HG02840 (cell line): ENCODE measurements at regions not wholly inside any gene's neighbourhood (a gene's known extent, or its start where the extent isn't known, plus 50 kb on each side); places are given as distances from the start of the nearest gene placed in this dataset.

Experiments
- ATAC-seq: cut with Tn5 transposase; IDR thresholded peaks from one replicate; pipeline ENCODE4 v1.9.1; 2021; ENCODE audit warnings: mild to moderate bottlenecking, moderate library complexity, moderate number of reproducible peaks; ENCODE audit not compliant: unreplicated experiment, low FRiP score

DNA sequence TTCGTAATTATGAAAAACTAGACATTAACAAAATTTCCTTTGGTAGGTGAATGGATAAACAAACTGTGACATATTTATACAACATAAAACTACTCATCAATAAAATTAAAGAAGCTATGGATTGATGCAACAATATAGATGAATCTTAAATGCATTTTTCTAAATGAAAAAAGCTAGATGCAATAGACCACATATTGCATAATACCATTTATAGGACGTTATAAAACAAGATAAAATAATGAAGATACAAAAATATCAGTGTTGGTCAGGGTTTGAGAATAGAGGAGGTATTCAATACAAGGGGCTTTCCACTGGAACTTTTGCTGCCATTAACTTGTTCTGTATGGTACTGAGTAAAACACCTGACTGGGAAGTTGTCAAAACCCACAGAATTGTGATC, 314.4 kb downstream of the GRB14 start:
- ATAC-seq = no peak

GRCh38 chr2:164302786-164303185, 318.5 kb downstream of the GRB14 start:
- no peak for ATAC-seq

- ATAC-seq = no peak
Measured at GRCh38 chr2:164288235-164288634, 333.0 kb downstream of the GRB14 start.

- ATAC-seq = no peak
Measured at GRCh38 chr2:164287056-164287455, 334.2 kb downstream of the GRB14 start.

GRCh38 chr2:164285576-164285975, 335.7 kb downstream of the GRB14 start:
- ATAC-seq = no peak

GRCh38 chr2:164281896-164282295, 339.4 kb downstream of the GRB14 start:
- ATAC-seq = no peak

DNA sequence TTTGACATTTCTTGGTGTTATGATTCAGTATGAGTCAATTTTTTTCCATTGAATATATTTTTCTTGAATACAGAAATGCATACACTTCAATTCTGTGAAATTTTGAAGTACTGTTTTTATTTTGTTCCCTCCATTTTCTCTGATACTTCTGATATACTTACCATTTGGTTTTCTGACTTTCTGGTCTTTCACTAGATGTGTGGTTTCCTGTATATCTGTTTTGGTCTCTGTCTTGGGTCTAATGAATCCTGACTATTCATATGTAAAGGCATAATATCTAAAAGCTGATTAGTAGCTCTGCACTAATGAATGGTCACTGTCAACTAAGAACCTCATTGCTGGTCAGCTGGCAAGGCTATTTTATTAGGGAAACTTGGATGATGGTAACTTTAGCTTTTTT, 345.6 kb downstream of the GRB14 start:
- ATAC-seq = no peak

DNA sequence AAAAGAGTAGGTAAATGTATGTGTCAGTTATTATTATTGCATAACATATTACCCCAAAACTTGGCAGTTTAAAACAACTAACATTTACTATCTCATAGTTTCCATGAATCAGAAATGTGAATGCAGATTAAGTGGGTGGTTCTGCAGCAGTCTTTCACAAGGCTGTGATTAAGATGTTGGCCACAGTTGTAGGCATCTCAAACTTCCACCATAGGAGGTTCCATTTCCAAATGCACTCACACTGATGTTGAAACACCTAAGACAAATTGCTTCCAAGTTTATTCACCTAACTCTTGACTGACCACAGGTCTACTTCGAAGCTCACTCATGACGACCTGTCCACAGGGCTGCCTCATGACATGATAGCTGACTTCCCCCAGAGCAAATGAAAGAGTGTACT, 360.8 kb downstream of the GRB14 start:
- ATAC-seq = no peak

- no peak for ATAC-seq
Measured at GRCh38 chr2:164257742-164258141, 363.5 kb downstream of the GRB14 start.

DNA sequence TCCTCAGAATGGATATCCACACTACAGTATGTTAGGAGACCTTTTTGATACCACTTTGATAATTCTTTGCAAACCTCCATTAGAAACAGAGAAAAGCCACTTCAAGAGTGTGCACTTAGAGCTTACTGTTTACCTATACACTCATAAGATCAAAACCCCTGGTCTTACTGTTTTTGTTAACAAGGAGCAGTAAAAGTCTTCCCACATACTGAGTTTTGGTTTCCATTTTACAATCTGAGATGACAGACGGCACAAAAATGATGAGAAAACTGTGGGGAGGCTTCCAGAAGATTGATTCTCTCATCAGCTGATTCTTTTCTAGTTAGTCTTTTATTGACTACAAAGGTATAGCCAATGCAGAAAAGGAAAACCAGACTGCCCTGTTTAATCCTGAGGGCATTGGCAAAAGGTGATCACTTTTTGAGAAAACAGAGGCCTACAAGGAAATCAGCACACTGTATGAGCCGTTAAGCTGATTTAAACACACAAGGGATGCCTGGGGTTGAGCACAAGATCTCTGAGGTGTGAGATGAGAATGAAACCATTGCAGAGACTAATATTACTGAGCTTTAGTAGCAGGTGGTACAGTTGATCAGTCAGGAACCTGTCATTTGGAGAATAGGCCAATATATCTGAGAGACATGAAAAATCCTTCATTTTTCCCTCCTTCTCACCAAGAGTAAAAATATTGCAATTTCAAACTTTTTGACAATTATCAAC, 368.6 kb downstream of the GRB14 start:
- no peak for ATAC-seq

DNA sequence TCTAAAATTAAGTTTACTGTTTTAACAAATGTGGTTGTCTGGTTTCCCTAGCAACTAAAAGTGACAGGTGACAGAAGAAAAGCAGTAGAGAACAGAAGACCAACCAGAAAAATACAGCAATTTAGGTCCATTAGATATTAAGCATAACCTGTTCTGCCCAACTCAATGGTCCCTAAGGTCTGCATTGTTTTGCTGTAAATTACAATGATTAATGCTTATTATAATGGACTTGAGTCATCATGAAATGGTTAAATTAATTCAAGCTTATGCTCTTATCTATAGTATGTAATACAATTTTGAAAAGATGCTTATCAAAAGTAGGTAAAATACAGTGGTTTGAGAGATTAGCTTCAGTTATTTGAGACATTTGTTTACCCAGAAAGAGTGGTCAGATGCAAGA, 378.0 kb downstream of the GRB14 start:
- no peak for ATAC-seq

DNA sequence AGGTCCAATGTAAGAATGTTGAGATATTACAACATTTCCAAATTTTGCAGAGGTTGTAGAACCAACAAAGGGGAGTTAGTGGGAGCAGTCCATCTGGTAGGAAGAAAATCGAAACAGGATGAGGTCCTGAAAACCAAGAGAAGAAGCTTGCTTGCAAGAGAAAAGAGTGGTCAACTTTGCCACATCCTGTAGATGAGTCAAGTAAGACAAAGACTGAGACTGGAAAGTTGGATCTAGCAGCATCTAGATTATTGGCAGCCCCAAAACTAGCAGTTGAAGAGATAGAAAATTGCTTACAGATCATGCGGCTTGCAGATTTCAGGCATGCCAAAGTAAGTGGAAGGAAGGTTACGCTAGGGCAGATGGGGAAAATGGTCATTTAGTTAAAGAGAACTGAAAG, 378.9 kb downstream of the GRB14 start:
- no peak for ATAC-seq

DNA sequence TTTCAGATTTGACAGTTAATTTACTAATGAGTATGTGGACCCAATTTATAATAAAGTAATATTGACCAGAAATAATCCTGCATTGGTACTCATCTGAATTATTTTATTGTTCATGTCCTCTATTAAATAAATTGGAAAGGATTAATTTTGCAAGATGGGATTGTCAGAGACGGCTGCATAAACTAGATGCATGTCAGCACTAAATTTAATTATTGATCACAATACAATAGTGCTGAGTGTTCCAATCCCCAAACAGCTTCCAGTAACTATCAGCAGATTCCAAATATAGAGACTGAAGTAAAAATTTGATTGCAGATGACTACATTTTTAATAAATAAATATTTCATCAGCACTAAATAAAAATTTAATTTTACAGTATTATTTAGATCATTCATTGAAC, 387.2 kb downstream of the GRB14 start:
- ATAC-seq = no peak

- no peak for ATAC-seq
Measured at GRCh38 chr2:164224007-164224406, 397.3 kb downstream of the GRB14 start.

- ATAC-seq = no peak
Measured at GRCh38 chr2:164221473-164221872, 399.8 kb downstream of the GRB14 start.

- no peak for ATAC-seq
Measured at GRCh38 chr2:164220265-164220664, 401.0 kb downstream of the GRB14 start.

GRCh38 chr2:164213916-164214315, 407.4 kb downstream of the GRB14 start:
- ATAC-seq = no peak

DNA sequence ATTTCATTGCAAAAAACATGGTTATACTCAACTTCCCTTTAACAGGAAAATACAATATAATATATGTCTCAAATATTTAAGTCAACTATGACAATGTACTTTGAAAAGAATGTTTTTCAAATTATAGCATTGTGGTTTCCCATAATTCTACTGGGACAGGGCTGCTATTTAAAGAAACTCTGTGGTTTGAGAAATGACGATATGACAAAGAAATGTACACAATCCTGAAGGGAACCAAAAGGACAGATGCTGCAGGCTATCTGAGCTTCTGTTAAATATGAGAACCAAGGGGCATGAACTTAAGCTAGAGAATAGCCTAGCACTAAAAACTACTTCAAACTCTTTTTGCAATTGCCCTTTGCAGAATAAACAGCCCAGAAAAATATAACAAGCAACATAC, 415.9 kb downstream of the GRB14 start:
- no peak for ATAC-seq

DNA sequence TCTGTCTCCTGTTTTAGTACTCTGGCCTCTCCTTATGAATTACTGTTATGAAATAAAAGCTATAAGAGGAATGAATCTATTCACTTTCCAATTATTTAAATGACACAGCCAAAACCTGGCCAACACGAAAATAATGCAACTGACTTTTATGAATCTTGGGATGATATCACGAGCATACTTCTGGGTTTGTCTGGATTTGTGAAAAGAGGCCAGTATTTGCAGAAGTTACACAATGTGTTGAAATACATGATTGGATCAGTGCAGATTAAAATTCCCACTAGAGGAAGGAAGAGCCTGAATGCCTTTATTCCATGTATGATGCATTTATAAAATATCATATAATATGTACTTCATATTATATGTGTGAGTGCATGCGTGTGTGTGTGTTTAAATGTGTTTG, 418.2 kb downstream of the GRB14 start:
- no peak for ATAC-seq

DNA sequence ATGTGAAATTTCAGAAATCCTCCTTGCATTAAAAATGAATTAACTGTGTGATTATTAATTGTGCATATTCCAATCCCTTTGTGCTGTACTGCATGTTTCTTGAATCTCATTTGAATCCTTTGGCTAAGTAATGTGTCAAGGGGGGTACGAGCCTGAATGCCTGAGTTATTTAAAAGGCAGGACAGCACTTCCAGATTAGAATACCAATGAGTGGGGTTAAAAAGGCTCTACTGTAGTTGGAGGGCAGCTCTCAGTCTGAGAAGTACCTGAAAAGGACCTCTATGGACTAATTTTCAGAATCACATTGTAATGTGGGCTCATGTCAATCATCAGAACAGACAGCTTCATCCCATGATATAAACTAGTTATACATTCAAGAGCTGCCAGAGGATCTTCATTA, 423.0 kb downstream of the GRB14 start:
- no peak for ATAC-seq

- no peak for ATAC-seq
Measured at GRCh38 chr2:164190700-164191099, 430.6 kb downstream of the GRB14 start.

GRCh38 chr2:164189851-164190250, 431.4 kb downstream of the GRB14 start:
- no peak for ATAC-seq

- ATAC-seq = no peak
Measured at GRCh38 chr2:164187121-164187520, 434.2 kb downstream of the GRB14 start.
